SHP77 (cell line): ENCODE measurements at regions not wholly inside any gene's neighbourhood (a gene's known extent, or its start where the extent isn't known, plus 50 kb on each side); places are given as distances from the start of the nearest gene placed in this dataset.
A peak's percentile ranks its signal among the peaks of the same experiment; 100 is the strongest.
"Not testable (repeated sequence)": the region's sequence is repeated elsewhere in the genome, so short reads cannot be mapped to it uniquely, and the experiment has no call there.

Experiments used
- DNase-seq, 2 experiments: peaks; one replicate each; lab custom pipeline; 2025; lab: John Stamatoyannopoulos, UW

DNA sequence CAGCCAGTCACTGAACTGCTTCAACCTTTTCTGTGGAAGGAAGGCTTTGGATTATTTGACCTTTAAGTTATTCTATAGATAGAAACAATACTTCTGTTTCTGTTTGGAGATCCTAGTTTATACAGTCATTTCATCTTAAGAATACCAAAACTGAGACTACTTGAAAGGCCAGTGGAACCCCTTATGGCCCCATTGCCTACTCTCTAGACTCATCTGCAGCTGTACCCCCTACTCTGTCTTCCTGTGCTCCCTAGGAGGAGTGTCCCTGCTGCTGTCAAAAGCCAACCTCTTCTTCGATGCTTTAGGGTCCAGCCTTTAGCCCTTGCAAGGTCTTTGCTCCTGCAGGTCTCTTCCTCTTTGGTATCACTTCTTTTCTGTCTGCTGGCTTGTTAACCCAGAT is 169.6 kb downstream of the EDEM1 start:
- DNase-seq = no peak

- DNase-seq = no peak
Measured at GRCh38 chr3:5358911-5359310, 171.4 kb downstream of the EDEM1 start.

GRCh38 chr3:5360453-5360852 is 172.9 kb downstream of the EDEM1 start:
- DNase-seq = no peak

DNA sequence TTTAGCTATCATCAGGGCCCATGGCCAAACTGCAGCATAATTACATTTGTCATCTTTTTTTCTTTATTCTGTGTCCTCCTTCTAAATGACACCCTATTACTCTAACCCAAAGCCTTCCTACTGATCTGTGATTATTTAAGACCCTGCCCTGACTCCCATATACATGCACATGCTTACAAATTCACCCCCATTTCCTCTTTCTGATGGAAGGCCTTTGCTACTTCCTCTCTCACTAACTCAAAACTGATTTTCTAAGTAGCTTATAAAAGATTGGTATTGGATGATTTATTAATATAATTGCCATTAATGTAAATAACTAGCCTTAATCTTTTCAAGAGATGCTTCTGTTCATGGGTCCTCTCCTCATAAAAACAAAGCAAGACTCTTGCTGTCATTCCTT is 179.2 kb downstream of the EDEM1 start:
- no peak for DNase-seq

DNA sequence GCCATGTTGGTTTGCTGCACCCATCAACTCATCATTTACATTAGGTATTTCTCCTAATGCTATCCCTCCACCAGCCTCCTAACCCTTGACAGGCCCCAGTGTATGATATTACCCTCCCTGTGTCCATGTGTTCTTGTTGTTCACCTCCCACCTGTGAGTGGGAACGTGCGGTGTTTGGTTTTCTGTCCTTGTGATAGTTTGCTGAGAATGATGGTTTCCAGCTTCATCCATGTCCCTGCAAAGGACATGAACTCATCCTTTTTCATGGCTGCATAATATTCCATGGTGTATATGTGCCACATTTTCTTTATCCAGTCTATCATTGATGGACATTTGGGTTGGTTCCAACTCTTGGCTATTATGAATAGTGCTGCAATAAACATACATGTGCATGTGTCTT is 184.0 kb downstream of the EDEM1 start:
- DNase-seq = not testable (repeated sequence)

GRCh38 chr3:5376761-5377160 is 189.3 kb downstream of the EDEM1 start:
- peak; percentile 83 to 91 for DNase-seq

DNA sequence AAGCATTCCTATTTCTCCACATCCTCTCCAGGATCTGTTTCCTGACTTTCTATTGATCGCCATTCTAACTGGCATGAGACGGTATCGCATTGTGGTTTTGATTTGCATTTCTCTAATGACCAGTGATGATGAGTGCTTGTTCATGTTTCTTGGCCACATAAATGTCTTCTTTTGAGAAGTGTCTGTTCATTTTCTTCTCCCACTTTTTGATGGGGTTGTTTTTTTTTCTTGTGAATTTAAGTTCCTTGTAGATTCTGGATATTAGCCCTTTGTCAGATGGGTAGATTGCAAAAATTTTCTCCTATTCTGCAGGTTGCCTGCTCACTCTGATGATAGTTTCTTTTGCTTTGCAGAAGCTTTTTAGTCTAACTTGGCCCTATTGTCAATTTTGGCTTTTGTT is 191.8 kb downstream of the EDEM1 start:
- not testable (repeated sequence) for DNase-seq

- not testable (repeated sequence) for DNase-seq
Measured at GRCh38 chr3:5383486-5384263, 196.2 kb downstream of the EDEM1 start.

GRCh38 chr3:5384557-5385236 is 197.2 kb downstream of the EDEM1 start:
- DNase-seq = no peak

DNA sequence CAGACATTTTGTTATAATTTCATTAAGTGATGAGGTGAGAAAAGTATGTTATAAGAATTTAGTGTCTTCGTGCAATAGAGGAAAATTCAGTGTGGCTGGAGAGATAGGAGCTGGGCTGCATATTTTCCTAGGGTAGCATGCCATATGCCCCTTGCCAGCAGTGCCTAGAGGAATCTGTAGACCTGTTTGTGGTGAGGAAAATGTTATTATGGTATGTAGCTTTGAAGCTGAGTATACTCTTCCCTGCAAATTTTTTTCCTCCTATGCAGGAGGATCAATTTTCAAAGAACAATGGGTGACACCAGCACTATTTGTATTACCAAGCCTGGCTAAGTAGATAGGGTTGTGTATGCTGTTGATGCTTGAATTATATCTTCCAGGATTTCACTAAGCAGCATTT is 200.6 kb downstream of the EDEM1 start:
- no peak for DNase-seq

GRCh38 chr3:5389057-5389456 is 201.6 kb downstream of the EDEM1 start:
- DNase-seq = no peak

- no peak for DNase-seq
Measured at GRCh38 chr3:5390221-5390620, 202.7 kb downstream of the EDEM1 start.

- DNase-seq = no peak
Measured at GRCh38 chr3:5390936-5391625, 203.6 kb downstream of the EDEM1 start.

GRCh38 chr3:5401002-5401401 is 213.5 kb downstream of the EDEM1 start:
- no peak for DNase-seq

DNA sequence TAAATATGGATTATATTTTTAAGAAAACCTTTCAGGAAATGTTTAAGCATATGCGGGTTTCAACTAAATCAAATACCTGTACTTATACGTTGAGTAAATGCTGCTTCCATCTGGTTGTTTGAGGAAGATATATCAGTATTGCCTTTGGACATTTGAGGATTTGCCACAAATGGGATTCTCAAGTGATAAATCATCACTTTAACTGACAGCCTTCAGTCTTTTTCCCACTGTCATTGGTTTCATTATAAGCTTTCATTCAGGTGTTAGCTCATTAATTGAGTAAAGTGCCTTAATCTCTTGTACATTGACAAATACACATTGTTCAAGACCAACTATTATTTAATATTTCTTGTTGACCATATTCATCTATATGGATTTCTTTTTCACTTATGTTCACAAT is 217.2 kb downstream of the EDEM1 start:
- DNase-seq = no peak

DNA sequence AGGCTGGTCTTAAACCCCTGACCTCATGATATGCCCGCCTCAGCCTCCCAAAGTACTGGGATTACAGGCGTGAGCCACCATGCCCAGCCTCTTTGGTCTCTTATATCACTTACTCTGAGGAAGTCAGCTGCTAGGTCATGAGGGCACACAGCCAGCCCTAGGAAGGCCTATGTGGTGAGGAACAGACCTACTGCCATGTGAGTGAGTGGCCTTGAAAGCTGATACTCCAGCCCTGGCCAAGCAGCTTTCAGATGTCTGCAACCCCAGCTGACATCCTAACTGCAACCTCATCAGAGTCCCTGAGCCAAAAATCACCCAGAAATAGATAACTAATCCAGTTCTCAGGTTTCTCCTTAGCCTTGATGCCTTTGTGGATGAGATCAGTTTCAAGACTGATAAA is 224.3 kb downstream of the EDEM1 start:
- no peak for DNase-seq

DNA sequence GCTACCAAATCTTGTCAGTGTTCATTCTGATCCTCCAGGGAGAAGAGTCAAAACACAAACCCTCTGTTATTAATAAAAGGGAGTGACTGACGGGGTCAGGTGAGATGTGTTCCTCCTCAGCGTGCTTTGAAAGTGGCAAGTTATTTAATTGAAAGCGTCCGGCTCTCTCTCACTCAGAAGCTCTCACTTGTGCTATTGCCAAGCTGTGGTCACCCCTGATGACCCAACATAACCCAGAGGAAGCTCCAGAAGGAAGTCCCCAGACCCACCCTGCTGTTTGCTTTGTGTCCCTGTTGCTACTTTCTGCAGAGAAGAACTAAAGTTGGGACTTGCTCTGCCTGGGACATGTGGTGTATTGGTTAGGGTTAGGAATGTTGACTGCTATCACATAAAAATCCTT is 235.6 kb downstream of the EDEM1 start:
- DNase-seq = no peak

DNA sequence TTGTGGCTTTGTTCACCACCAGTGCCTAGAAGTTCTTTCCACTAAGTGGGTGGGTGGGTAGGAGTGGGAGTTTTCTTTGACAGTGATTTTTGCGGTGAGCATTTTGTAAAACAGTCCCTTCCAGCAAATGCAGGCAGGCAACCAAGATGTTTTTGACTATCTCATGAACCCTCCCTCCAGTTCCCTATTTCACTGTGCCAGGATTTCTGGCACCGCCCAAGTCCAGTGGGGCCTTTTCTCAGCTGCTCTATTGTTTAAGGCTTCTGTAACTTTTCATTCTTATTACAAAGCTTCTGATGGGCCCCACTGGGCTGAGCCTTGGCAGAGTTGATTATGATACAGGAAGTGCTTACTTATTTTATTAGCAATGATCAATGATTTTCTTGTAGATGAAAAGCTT is 236.0 kb downstream of the EDEM1 start:
- no peak for DNase-seq

- DNase-seq = no peak
Measured at GRCh38 chr3:5425371-5425770, 237.9 kb downstream of the EDEM1 start.

DNA sequence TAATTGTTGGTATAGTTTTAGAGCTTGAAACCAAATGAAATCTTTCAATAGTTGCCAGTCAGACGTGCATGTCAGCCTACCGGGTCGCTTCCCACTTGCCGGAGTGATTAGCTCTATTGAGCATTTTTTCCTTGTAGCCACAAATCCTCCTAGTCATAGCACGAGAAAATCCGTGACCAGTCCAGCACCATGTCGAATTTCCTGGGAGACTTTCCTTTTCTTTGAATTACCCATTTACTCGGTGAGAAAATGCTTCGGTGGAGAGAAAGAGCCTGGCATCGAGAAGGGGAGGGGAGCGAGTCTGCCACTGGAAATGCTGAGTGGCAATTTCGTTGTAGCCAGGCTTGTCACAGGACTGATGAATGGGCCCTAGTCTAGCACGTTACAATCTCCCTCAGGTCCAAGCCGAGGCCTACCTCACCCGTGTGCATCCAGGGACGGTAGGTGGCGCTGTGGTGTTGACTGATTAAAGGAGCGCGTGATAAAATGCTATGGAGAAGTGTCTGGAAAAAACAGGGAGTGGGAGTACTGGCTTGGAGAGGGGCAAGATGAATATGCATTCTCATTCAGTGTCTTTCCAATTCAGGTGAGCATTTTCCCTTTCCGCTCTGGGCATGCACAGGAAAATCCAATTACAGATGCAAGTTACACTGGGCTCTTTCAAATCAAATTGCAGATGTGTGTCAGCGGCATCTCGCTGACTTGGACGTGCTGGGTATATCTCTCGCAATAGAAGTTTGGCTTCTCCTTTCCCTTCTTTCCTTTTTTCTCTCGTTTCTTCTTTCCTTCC is 238.8 kb downstream of the EDEM1 start:
- peak; percentile 86 to 89 for DNase-seq

DNA sequence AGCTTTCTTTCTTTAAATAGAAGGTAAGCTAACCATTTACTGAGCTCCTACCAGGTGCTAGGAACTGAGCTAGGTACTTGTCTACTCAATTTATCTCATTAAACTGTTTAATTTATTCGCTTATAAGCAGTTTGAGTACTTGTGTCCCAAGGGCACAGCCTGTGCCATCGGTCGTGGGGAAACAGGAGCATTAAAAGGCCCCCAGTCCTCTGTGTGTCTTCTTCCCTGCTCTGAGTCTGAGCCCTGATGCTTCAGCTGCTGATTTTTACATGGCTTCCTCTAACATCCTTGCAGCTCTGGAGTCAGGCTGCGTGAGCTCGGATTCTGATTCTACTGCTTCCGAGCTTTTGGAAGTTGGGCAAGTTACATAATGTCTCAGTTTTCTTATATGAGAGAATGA is 239.5 kb downstream of the EDEM1 start:
- DNase-seq = no peak

GRCh38 chr3:5427938-5428337 is 240.4 kb downstream of the EDEM1 start:
- DNase-seq = no peak
